ENCODE measurements at regions not wholly inside any gene's neighbourhood (a gene's known extent, or its start where the extent isn't known, plus 50 kb on each side); places are given as distances from the start of the nearest gene placed in this dataset.

DNA sequence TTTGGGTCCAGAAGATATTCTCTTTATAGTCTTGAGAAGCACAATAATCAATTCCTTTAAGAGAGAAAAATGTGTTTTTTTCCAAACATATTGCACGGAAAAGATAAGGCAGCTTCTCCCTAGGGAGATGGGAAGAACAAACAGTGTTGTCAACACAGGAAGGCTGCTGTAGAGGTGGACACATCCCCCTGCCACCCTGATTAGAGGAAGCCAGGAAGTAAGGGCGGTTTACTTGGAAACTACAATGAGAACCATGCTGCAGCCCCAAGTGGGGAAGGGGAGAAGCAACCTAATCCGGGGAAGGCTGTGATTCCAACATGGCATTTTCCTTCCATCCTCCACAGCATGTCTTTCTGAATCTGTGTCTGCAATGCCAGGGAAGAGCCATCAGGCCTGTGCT, 256.9 kb upstream of the TGFBR2 start:
- intact Hi-C loops (cut with micrococcal nuclease) = loop anchor here (5.0 to 10.0 kb wide), 3 partner anchors 253 to 405 kb away; no protein-coding TSS in a partner anchor
- CTCF ChIA-PET = interaction anchor here (1.2 to 2.0 kb wide), 3 partner anchors 151 to 343 kb away, joined by 3 to 8 read pairs (median 4); no protein-coding TSS in a partner anchor
- Mint-ChIP-seq H3K9me3 (no peaks in the 10 kb centered on the region), H3K27ac (no peak overlapping the region), H3K36me3 (ENCODE audit: low read depth) (no peaks in the 10 kb centered on the region), H3K27me3 (peaks cover 1% of the 10 kb centered on the region), H3K4me1 (ENCODE audit: low read depth) (peaks cover 90% of the 10 kb centered on the region), H3K4me3 (no peak overlapping the region)
- ATAC-seq = no peak
- POLR2A ChIA-PET = interaction anchor here (0.6 to 1.2 kb wide), 2 partner anchors 14 to 75 kb away, joined by 3 read pairs; no protein-coding TSS in a partner anchor
- TF ChIP-seq, protein P1, sequence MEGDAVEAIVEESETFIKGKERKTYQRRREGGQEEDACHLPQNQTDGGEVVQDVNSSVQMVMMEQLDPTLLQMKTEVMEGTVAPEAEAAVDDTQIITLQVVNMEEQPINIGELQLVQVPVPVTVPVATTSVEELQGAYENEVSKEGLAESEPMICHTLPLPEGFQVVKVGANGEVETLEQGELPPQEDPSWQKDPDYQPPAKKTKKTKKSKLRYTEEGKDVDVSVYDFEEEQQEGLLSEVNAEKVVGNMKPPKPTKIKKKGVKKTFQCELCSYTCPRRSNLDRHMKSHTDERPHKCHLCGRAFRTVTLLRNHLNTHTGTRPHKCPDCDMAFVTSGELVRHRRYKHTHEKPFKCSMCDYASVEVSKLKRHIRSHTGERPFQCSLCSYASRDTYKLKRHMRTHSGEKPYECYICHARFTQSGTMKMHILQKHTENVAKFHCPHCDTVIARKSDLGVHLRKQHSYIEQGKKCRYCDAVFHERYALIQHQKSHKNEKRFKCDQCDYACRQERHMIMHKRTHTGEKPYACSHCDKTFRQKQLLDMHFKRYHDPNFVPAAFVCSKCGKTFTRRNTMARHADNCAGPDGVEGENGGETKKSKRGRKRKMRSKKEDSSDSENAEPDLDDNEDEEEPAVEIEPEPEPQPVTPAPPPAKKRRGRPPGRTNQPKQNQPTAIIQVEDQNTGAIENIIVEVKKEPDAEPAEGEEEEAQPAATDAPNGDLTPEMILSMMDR (IDR thresholded peaks at IDR 0.05) = no peak
- no peak for DNase-seq

DNA sequence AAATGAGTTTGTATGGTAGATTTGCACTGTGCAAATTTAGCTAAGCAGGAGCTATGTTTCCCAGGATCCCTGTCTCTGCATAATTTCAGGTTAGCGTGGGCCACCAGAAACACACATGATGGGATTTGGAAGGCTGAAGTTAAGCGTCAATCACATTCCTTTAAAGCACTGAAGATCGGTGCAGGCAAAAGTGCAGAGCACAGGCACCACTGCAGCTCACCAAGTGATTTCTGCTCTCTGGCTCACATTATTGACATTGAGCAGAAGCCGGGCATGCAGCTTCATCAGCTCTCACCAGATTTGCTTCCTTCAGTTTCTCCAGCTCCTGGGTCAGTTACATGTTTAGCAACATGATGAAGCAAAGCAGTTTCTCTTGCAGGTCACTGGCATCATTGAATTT, 256.4 kb upstream of the TGFBR2 start:
- ChIA-PET CTCF (interaction anchor here (1.0 to 2.0 kb wide), 4 partner anchors 9 to 343 kb away, joined by 3 to 8 read pairs (median 4); no protein-coding TSS in a partner anchor), POLR2A (interaction anchor here (0.6 to 1.2 kb wide), 2 partner anchors 15 to 74 kb away, joined by 3 read pairs; no protein-coding TSS in a partner anchor)
- ATAC-seq (no peak), DNase-seq (no peak)
- intact Hi-C loops (cut with micrococcal nuclease) = no loop called here
- Mint-ChIP-seq H3K4me3 (no peak overlapping the region), H3K9me3 (no peaks in the 10 kb centered on the region), H3K27ac (no peak overlapping the region), H3K27me3 (peaks cover 1% of the 10 kb centered on the region), H3K36me3 (ENCODE audit: low read depth) (no peaks in the 10 kb centered on the region), H3K4me1 (ENCODE audit: low read depth) (peaks cover 94% of the 10 kb centered on the region)
- TF ChIP-seq, protein P1 (IDR thresholded peaks at IDR 0.05) = no peak

DNA sequence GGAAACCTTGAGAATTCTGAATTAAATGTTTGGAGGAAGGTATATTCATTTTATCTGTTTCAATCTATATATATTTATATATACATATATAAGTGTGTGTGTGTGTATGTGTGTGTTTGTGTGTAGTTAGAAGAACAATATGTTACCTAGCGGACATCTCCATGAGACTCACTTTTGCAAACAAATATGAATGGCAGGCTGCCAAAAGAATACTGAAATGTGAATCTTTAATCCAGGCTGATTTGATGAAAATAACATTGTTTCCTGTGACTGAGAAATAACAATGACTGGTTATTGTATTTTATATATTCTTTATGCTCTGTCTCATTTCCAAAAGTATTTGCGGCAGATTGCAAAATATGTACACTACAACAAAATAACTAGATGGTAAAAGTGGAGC, 255.5 kb upstream of the TGFBR2 start:
- Mint-ChIP-seq H3K4me3 (no peak overlapping the region), H3K27ac (no peak overlapping the region), H3K27me3 (peaks cover 1% of the 10 kb centered on the region), H3K4me1 (ENCODE audit: low read depth) (peaks cover 96% of the 10 kb centered on the region), H3K36me3 (ENCODE audit: low read depth) (no peaks in the 10 kb centered on the region), H3K9me3 (no peaks in the 10 kb centered on the region)
- TF ChIP-seq, protein P1 (IDR thresholded peaks at IDR 0.05) = no peak
- intact Hi-C loops (cut with micrococcal nuclease) = no loop called here
- CTCF ChIA-PET = interaction anchor here (1.0 kb wide), 1 partner anchor 10 kb away, joined by 3 read pairs; no protein-coding TSS in a partner anchor
- ATAC-seq = no peak
- no peak for DNase-seq
- POLR2A ChIA-PET = no interaction called here

DNA sequence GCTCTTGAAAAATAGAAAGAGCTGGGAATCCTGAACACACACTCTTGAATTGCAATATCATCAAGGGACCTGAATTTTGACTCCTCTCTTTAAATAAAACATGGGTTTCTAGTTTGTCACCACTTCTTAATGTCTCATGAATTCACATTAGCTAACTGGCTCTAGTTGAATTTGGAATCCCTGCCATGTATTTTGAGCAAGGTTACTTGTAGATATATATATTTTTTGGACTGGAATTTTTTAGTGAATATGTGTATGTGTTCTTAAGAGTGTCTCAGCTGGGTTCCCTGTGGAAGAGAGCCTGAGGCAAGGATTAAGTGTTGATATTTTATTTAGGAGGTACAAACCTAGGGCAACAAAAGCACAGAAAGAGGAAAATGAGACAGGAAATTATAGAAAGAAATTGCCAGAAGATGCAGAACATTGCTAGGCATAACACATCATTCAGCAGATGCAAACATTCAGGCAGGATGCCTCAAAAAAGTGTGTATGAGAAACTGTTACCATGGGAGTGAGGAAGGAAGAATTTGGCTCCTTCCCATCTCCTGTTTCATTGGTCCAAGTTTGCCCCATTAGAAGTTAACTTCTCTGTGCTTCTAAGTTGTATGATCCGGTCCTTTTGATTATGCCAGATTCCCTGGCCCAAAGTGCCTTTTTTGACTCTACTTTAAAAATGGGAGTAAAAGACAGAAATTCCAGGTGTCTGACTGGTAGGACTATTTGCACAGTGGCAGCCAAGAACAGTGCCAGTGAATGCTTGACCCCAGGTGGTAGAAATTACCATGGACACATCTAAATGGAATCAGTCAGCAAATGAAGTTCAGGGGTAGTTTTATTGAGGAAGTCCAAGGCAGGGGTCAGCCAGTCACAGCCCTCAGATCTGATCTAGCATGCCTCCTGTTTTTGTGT, 253.7 kb upstream of the TGFBR2 start:
- Mint-ChIP-seq H3K36me3 (ENCODE audit: low read depth) (no peaks in the 10 kb centered on the region), H3K27ac (no peak overlapping the region), H3K9me3 (no peaks in the 10 kb centered on the region), H3K27me3 (peaks cover 1% of the 10 kb centered on the region), H3K4me1 (ENCODE audit: low read depth) (peaks cover 87% of the 10 kb centered on the region), H3K4me3 (no peak overlapping the region)
- TF ChIP-seq, protein P1 (IDR thresholded peaks at IDR 0.05) = no peak
- intact Hi-C loops (cut with micrococcal nuclease) = no loop called here
- ChIA-PET CTCF (interaction anchor here (0.7 kb wide), 1 partner anchor 19 kb away, joined by 4 read pairs; no protein-coding TSS in a partner anchor), POLR2A (interaction anchor here (0.8 to 0.9 kb wide), 2 partner anchors 291 to 894 kb away, joined by 3 to 4 read pairs; no protein-coding TSS in a partner anchor)
- no peak for ATAC-seq
- no peak for DNase-seq

Measured in activated CD8-positive, alpha-beta T cell treated with anti-CD3 and anti-CD28 coated beads for 36 hours (primary cell).